ENCODE measurements at regions not wholly inside any gene's neighbourhood (a gene's known extent, or its start where the extent isn't known, plus 50 kb on each side); places are given as distances from the start of the nearest gene placed in this dataset.
A peak's percentile ranks its signal among the peaks of the same experiment; 100 is the strongest.

GRCh38 chr2:151078889-151079288 lies 182.8 kb downstream of the RBM43 start:
- DNase-seq, result no peak

GRCh38 chr2:151071906-151072305 lies 189.8 kb downstream of the RBM43 start:
- no peak for DNase-seq

GRCh38 chr2:151071382-151071781 lies 190.3 kb downstream of the RBM43 start:
- DNase-seq, result no peak

- DNase-seq, result no peak
These were observed 191.4 kb downstream of the RBM43 start for GRCh38 chr2:151070253-151070652.

- no peak for DNase-seq
These were observed 193.8 kb downstream of the RBM43 start for GRCh38 chr2:151067658-151068369.

- no peak for DNase-seq
These were observed 198.4 kb downstream of the RBM43 start for GRCh38 chr2:151063271-151063670.

GRCh38 chr2:151060287-151060686 lies 201.4 kb downstream of the RBM43 start:
- DNase-seq, result no peak

- DNase-seq, result no peak
These were observed 204.8 kb downstream of the RBM43 start for GRCh38 chr2:151056870-151057269.

- no peak for DNase-seq
These were observed 208.0 kb downstream of the RBM43 start for GRCh38 chr2:151053661-151053990.

- DNase-seq, result no peak
These were observed 208.6 kb downstream of the RBM43 start for GRCh38 chr2:151052850-151053660.

- DNase-seq, result peak; percentile 9
These were observed 210.0 kb downstream of the RBM43 start for GRCh38 chr2:151051574-151052220.

- DNase-seq, result no peak
These were observed 211.9 kb downstream of the RBM43 start for GRCh38 chr2:151049746-151050145.

- DNase-seq, result no peak
These were observed 213.2 kb downstream of the RBM43 start for GRCh38 chr2:151048331-151049054.

- no peak for DNase-seq
These were observed 218.2 kb downstream of the RBM43 start for GRCh38 chr2:151043484-151043883.

GRCh38 chr2:151042964-151043363 lies 218.7 kb downstream of the RBM43 start:
- DNase-seq, result no peak

GRCh38 chr2:151040039-151040438 lies 221.6 kb downstream of the RBM43 start:
- DNase-seq, result no peak

GRCh38 chr2:151038516-151038915 lies 223.1 kb downstream of the RBM43 start:
- no peak for DNase-seq

- DNase-seq, result no peak
These were observed 224.2 kb downstream of the RBM43 start for GRCh38 chr2:151037434-151037833.

- no peak for DNase-seq
These were observed 228.1 kb downstream of the RBM43 start for GRCh38 chr2:151033271-151034248.

GRCh38 chr2:151032741-151033191 lies 228.9 kb downstream of the RBM43 start:
- no peak for DNase-seq

- no peak for DNase-seq
These were observed 230.9 kb downstream of the RBM43 start for GRCh38 chr2:151030663-151031230.

Measured in stimulated activated CD4-positive, alpha-beta T cell treated with anti-CD3 and anti-CD28 coated beads, Interleukin-1b, Interleukin-23, amount 100 ng/mL, for 48 hours (primary cell).